Prostate gland (tissue), 2 donors: ENCODE measurements at regions not wholly inside any gene's neighbourhood (a gene's known extent, or its start where the extent isn't known, plus 50 kb on each side); places are given as distances from the start of the nearest gene placed in this dataset.

Experiments used
- DNase-seq: peaks from one replicate; pipeline ENCODE4 v3.0.0-alpha.2; 2019; ENCODE audit warnings: low spot score
- H3K27ac ChIP-seq, 2 donors: fragments of 200-600 bp; sonication (generic); 2 replicates each; pipeline ENCODE4 v1.5.1; 2017 to 2019
- H3K27me3 ChIP-seq: fragments of 200-600 bp; sonication (generic); replicated peaks from 2 replicates; pipeline ENCODE4 v1.5.1; 2019; ENCODE audit not compliant: insufficient read depth
- H3K36me3 ChIP-seq, 2 donors: fragments of 200-600 bp; sonication (generic); 1 replicate in 1 of 2; 2 replicates in 1 of 2; pipeline versions ENCODE4 v1.5.1 to v1.8.1; 2017 to 2019
- H3K4me1 ChIP-seq: fragments of 200-600 bp; sonication (generic); replicated peaks from 2 replicates; pipeline ENCODE4 v1.5.1; 2019
- H3K4me3 ChIP-seq, 2 donors: fragments of 200-600 bp; sonication (generic); 2 replicates each; pipeline ENCODE4 v1.5.1; 2017 to 2019
- H3K9me3 ChIP-seq: fragments of 200-600 bp; sonication (generic); 2 replicates; pipeline ENCODE4 v1.5.1; 2017
- CTCF ChIP-seq, 4 experiments: fragments of 200-600 bp in 2 of 4; fragments of 450-650 bp in 2 of 4; sonication (generic) in 2 of 4; IDR thresholded peaks; 1 replicate in 3 of 4; 2 replicates in 1 of 4; pipeline ENCODE4 v1.5.1; 2016 to 2019; ENCODE audit warnings: antibody characterized with exemption in 4 of 4, mild to moderate bottlenecking in 2 of 4, moderate library complexity in 2 of 4
- POLR2A ChIP-seq: fragments of 450-650 bp; IDR thresholded peaks from one replicate; pipeline ENCODE4 v1.6.1; 2016; ENCODE audit warnings: antibody characterized with exemption, mild to moderate bottlenecking
- POLR2AphosphoS5 ChIP-seq: sonication (generic); formaldehyde crosslinking; IDR thresholded peaks from one replicate; pipeline ENCODE4 v1.6.1; 2017; ENCODE audit warnings: antibody characterized with exemption
- WGBS: methylation state at CpG from one replicate; pipeline ENCODE4 v1.1.5; 2018; 5-methylcytosine and 5-hydroxymethylcytosine counted together
- intact Hi-C: fragments of 100-400 bp; cut with DNase I; formaldehyde crosslinking; loops from one replicate; pipeline ENCODE4 v1.14.2; 2022

- H3K27ac ChIP-seq: no peak overlapping the region
- WGBS: 63% methylated on average over 2 of the region's 2 CpGs
- H3K4me1 ChIP-seq: no peaks in the 10 kb centered on the region
- intact Hi-C loops: no loop called here
- no peaks in the 10 kb centered on the region for H3K9me3 ChIP-seq
- no peaks in the 10 kb centered on the region for H3K36me3 ChIP-seq
- TF ChIP-seq POLR2AphosphoS5: no peak
- no peak for TF ChIP-seq POLR2A
- TF ChIP-seq CTCF (IDR thresholded peaks at IDR 0.05): no peak
- H3K4me3 ChIP-seq: no peak overlapping the region
- no peaks in the 10 kb centered on the region for H3K27me3 ChIP-seq
- DNase-seq: no peak
Observed at GRCh38 chr13:37416291-37417059, 182.1 kb downstream of the POSTN start.

GRCh38 chr13:37413161-37413560, 185.4 kb downstream of the POSTN start:
- TF ChIP-seq POLR2AphosphoS5 (no peak), POLR2A (no peak), CTCF (IDR thresholded peaks at IDR 0.05) (no peak)
- no peaks in the 10 kb centered on the region for H3K9me3 ChIP-seq
- H3K36me3 ChIP-seq: no peaks in the 10 kb centered on the region
- H3K4me3 ChIP-seq: no peak overlapping the region
- H3K27ac ChIP-seq: no peak overlapping the region
- intact Hi-C loops: no loop called here
- WGBS: 79% methylated on average over 3 of the region's 3 CpGs
- DNase-seq: no peak
- H3K27me3 ChIP-seq: no peaks in the 10 kb centered on the region
- no peaks in the 10 kb centered on the region for H3K4me1 ChIP-seq

- Histone ChIP-seq H3K27me3 (no peaks in the 10 kb centered on the region), H3K4me3 (no peak overlapping the region), H3K36me3 (no peaks in the 10 kb centered on the region), H3K9me3 (no peaks in the 10 kb centered on the region), H3K27ac (no peak overlapping the region), H3K4me1 (no peaks in the 10 kb centered on the region)
- no peak for DNase-seq
- TF ChIP-seq CTCF (IDR thresholded peaks at IDR 0.05) (no peak), POLR2A (no peak), POLR2AphosphoS5 (no peak)
- 92% methylated on average over 2 of the region's 2 CpGs for WGBS
- intact Hi-C loops: no loop called here
Observed at GRCh38 chr13:37412241-37412921, 186.2 kb downstream of the POSTN start.

- DNase-seq: no peak
- no peak overlapping the region for H3K4me3 ChIP-seq
- H3K27ac ChIP-seq: no peak overlapping the region
- TF ChIP-seq POLR2A (no peak), POLR2AphosphoS5 (no peak), CTCF (IDR thresholded peaks at IDR 0.05) (no peak)
- H3K9me3 ChIP-seq: no peaks in the 10 kb centered on the region
- no peaks in the 10 kb centered on the region for H3K27me3 ChIP-seq
- WGBS: 80% methylated on average over 6 of the region's 6 CpGs
- no peaks in the 10 kb centered on the region for H3K36me3 ChIP-seq
- intact Hi-C loops: no loop called here
- no peaks in the 10 kb centered on the region for H3K4me1 ChIP-seq
Observed at GRCh38 chr13:37410316-37410715, 188.3 kb downstream of the POSTN start.

GRCh38 chr13:37409756-37410155, 188.8 kb downstream of the POSTN start:
- no peaks in the 10 kb centered on the region for H3K4me1 ChIP-seq
- no peaks in the 10 kb centered on the region for H3K36me3 ChIP-seq
- no peak for DNase-seq
- H3K4me3 ChIP-seq: no peak overlapping the region
- H3K27ac ChIP-seq: no peak overlapping the region
- TF ChIP-seq CTCF (IDR thresholded peaks at IDR 0.05) (no peak), POLR2AphosphoS5 (no peak), POLR2A (no peak)
- H3K9me3 ChIP-seq: no peaks in the 10 kb centered on the region
- no peaks in the 10 kb centered on the region for H3K27me3 ChIP-seq
- intact Hi-C loops: no loop called here
